LNCaP clone FGC (cell line): ENCODE measurements at regions not wholly inside any gene's neighbourhood (a gene's known extent, or its start where the extent isn't known, plus 50 kb on each side); places are given as distances from the start of the nearest gene placed in this dataset.

Source experiments
- DNase-seq: peaks from one replicate; pipeline ENCODE4 v3.0.0-alpha.2; 2011; ENCODE audit warnings: low read depth
- H3K4me3 ChIP-seq: 2 replicates; pipeline ENCODE4 v1.5.1; 2011; ENCODE audit warnings: mild to moderate bottlenecking, low read depth, low read length, control low read depth
- TF ChIP-seq, protein P1 (sequence below): IDR thresholded peaks from 2 replicates; pipeline ENCODE4 v1.5.1; 2012; ENCODE audit warnings: mild to moderate bottlenecking; ENCODE audit not compliant: control insufficient read depth, insufficient read depth; ENCODE audit errors: extremely low read depth

DNA sequence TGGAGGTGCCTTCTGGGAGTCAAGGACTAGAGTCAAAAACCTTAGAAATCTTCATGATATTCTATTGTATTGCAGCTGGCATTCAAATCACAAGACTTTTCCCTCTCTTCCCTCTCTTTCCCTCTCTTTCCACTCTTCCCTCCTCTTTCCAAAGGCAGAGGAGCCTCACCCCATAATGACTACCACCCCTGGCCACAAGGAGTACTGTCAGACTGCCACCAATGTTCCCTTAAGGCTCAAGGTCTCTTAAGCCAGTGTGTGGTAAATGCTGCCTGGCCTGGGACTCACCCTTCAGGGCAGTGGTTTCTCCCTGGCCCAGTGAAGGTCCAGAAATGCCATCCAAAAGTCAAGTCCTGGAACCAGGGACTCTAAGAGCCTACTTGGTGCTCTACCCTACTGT, 605.9 kb upstream of the PKDCC start:
- DNase-seq, result no peak
- TF ChIP-seq, protein P1, sequence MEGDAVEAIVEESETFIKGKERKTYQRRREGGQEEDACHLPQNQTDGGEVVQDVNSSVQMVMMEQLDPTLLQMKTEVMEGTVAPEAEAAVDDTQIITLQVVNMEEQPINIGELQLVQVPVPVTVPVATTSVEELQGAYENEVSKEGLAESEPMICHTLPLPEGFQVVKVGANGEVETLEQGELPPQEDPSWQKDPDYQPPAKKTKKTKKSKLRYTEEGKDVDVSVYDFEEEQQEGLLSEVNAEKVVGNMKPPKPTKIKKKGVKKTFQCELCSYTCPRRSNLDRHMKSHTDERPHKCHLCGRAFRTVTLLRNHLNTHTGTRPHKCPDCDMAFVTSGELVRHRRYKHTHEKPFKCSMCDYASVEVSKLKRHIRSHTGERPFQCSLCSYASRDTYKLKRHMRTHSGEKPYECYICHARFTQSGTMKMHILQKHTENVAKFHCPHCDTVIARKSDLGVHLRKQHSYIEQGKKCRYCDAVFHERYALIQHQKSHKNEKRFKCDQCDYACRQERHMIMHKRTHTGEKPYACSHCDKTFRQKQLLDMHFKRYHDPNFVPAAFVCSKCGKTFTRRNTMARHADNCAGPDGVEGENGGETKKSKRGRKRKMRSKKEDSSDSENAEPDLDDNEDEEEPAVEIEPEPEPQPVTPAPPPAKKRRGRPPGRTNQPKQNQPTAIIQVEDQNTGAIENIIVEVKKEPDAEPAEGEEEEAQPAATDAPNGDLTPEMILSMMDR, result no peak
- no peak overlapping the region for H3K4me3 ChIP-seq

GRCh38 chr2:41445865-41446264, 602.0 kb upstream of the PKDCC start:
- DNase-seq, result no peak
- H3K4me3 ChIP-seq, result no peak overlapping the region
- TF ChIP-seq, protein P1, result no peak

- TF ChIP-seq, protein P1, result no peak
- no peak overlapping the region for H3K4me3 ChIP-seq
- DNase-seq, result no peak
These were observed 601.6 kb upstream of the PKDCC start for GRCh38 chr2:41446266-41446665.

DNA sequence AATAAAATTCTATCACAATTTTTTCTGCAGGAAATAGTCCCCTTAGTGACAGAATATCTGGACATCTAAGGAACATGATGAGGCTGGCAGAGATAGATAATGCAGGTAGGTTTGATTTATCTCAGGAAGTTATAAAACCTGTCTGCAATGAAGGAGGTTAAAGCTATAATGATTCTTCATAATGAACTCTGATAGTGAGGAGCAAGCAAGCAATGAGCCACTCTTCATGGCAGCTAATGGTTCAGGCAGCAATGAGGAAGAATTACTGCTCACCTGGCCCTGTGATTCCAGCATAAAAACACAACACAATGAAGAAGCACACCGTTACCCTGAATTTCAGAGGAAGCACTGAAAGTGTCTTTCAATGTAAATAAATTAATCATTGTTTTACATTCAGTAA, 599.6 kb upstream of the PKDCC start:
- TF ChIP-seq, protein P1, result no peak
- no peak overlapping the region for H3K4me3 ChIP-seq
- no peak for DNase-seq

DNA sequence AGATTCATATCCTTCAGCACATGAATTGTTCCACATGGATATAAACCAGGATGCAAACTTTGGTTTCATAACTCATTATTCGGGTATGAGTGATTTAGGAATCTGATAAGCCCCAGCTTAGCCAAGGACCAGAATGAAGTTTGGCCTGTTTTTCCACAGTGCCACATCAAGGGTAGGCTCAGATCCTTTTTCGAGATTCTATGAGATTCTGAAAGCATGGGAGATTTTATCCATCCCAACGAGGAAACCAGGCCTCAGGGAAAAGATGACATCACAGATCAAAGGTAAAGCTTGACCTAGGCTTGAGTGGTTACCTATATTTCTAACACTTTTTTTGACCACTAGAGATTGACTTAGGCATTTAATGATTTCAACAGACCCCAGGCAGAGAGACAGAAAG, 590.8 kb upstream of the PKDCC start:
- TF ChIP-seq, protein P1, result no peak
- no peak overlapping the region for H3K4me3 ChIP-seq
- DNase-seq, result no peak

DNA sequence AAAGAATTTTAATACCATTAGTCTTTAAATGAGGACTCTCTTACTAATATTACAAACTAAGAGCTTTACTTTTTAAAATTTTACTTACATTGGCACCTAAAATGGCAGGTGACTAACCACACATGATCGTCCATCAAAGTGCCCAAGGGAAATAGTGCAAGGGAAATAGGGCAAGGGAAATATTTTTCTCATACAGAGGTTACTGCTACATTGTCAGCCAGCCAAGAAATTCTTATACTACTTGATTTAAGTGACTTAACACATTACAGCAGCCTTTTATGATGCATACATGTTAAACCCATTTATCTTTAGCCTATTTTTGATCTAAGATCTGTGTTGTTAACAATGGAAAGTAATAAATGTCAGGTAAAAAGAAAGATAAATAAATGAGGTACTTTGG, 587.2 kb upstream of the PKDCC start:
- no peak overlapping the region for H3K4me3 ChIP-seq
- no peak for DNase-seq
- TF ChIP-seq, protein P1, result no peak

DNA sequence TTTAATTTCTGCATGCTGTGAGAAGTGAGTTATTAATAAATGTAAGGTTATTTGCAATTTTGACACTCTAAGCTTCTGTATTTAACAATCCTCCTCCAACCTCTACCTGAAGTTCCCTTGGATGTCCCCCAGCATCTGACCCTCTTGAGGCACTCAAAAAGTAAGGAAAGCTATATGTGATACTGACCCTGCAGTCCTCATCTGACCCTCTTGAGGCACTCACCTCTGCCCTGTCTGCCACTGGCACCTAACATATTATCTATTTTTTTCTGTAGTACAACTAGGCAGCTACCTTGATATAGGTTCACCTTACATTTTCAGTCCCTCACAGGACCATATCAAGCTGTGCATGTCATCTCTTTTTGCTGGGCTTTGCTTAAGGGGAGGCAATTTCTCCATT, 583.4 kb upstream of the PKDCC start:
- DNase-seq, result no peak
- no peak overlapping the region for H3K4me3 ChIP-seq
- TF ChIP-seq, protein P1, result no peak
